Tibial artery (tissue), 4 donors: ENCODE measurements at regions not wholly inside any gene's neighbourhood (a gene's known extent, or its start where the extent isn't known, plus 50 kb on each side); places are given as distances from the start of the nearest gene placed in this dataset.
"Not testable (repeated sequence)": the region's sequence is repeated elsewhere in the genome, so short reads cannot be mapped to it uniquely, and the experiment has no call there.

Experiments
- DNase-seq, 2 donors: peaks; one replicate each; pipeline ENCODE4 v3.0.0-alpha.2; 2019
- H3K27ac ChIP-seq, 2 donors: fragments of 200-600 bp; sonication (generic) in 1 of 2; 1 replicate in 1 of 2; 2 replicates in 1 of 2; pipeline ENCODE4 v1.5.1; 2018 to 2019; ENCODE audit warnings: mild to moderate bottlenecking in 1 of 2
- H3K27me3 ChIP-seq, 2 donors: fragments of 200-600 bp; sonication (generic) in 1 of 2; one replicate each; pipeline versions ENCODE4 v1.5.1 to v1.6.0; 2016 to 2019
- H3K36me3 ChIP-seq, 3 donors: fragments of 200-600 bp; sonication (generic) in 2 of 3; one replicate each; pipeline ENCODE4 v1.5.1; 2016 to 2019; ENCODE audit warnings: mild to moderate bottlenecking in 2 of 3
- H3K4me1 ChIP-seq, 4 donors: fragments of 200-600 bp; sonication (generic) in 2 of 4; 1 replicate in 3 of 4; 2 replicates in 1 of 4; pipeline ENCODE4 v1.5.1; 2016 to 2019
- H3K4me3 ChIP-seq, 2 donors: fragments of 200-600 bp; sonication (generic) in 1 of 2; 1 replicate in 1 of 2; 2 replicates in 1 of 2; pipeline ENCODE4 v1.5.1; 2018 to 2019; ENCODE audit warnings: mild to moderate bottlenecking in 2 of 2
- H3K9me3 ChIP-seq, 3 donors: fragments of 200-600 bp; sonication (generic) in 1 of 3; one replicate each; pipeline ENCODE4 v1.5.1; 2016 to 2019
- CTCF ChIP-seq, 2 experiments: fragments of 200-600 bp in 1 of 2; fragments of 450-650 bp in 1 of 2; IDR thresholded peaks; one replicate each; pipeline ENCODE4 v1.5.1; 2017 to 2019; ENCODE audit warnings: antibody characterized with exemption in 2 of 2, mild to moderate bottlenecking in 1 of 2, moderate library complexity in 1 of 2
- intact Hi-C: fragments of 100-400 bp; cut with DNase I; formaldehyde crosslinking; loops from one replicate; pipeline ENCODE4 v1.15.0; 2023; ENCODE audit warnings: low total_unique reads

GRCh38 chr19:28612275-28612769 lies 600.6 kb downstream of the UQCRFS1 start:
- H3K9me3 ChIP-seq, result peaks cover 2 to 31% (median 17%) of the 10 kb centered on the region in 3 donors

GRCh38 chr19:28611227-28611914 lies 601.6 kb downstream of the UQCRFS1 start:
- intact Hi-C loops, H3K4me1 ChIP-seq, H3K4me3 ChIP-seq, H3K36me3 ChIP-seq, DNase-seq, H3K27ac ChIP-seq, H3K27me3 ChIP-seq: not testable (repeated sequence)
- peaks cover 2 to 40% (median 22%) of the 10 kb centered on the region in 3 donors for H3K9me3 ChIP-seq

More at GRCh38 chr19:28612275-28612769, 600.6 kb downstream of the UQCRFS1 start:
- TF ChIP-seq CTCF (IDR thresholded peaks at IDR 0.05), result no peak
- H3K27ac ChIP-seq, result no peak overlapping the region
- no peak overlapping the region for H3K4me3 ChIP-seq
- no peaks in the 10 kb centered on the region for H3K4me1 ChIP-seq
- DNase-seq, result no peak
- intact Hi-C loops, result no loop called here
- H3K27me3 ChIP-seq, result no peaks in the 10 kb centered on the region
- H3K36me3 ChIP-seq, result no peaks in the 10 kb centered on the region

- no peak for TF ChIP-seq CTCF (IDR thresholded peaks at IDR 0.05)
- Histone ChIP-seq H3K27ac (no peak overlapping the region), H3K27me3 (no peaks in the 10 kb centered on the region), H3K4me3 (no peak overlapping the region), H3K4me1 (no peaks in the 10 kb centered on the region), H3K36me3 (no peaks in the 10 kb centered on the region), H3K9me3 (peaks cover 0 to 34% (median 24%) of the 10 kb centered on the region in 3 donors)
- DNase-seq, result no peak
- intact Hi-C loops, result no loop called here
These were observed 602.2 kb downstream of the UQCRFS1 start for GRCh38 chr19:28610731-28611130.

- DNase-seq, result no peak
- H3K9me3 ChIP-seq, result peaks cover 0 to 28% (median 22%) of the 10 kb centered on the region in 3 donors
- no peak overlapping the region for H3K4me3 ChIP-seq
- no peak overlapping the region for H3K27ac ChIP-seq
- no peak for TF ChIP-seq CTCF (IDR thresholded peaks at IDR 0.05)
- H3K27me3 ChIP-seq, result no peaks in the 10 kb centered on the region
- intact Hi-C loops, result no loop called here
- no peaks in the 10 kb centered on the region for H3K4me1 ChIP-seq
- no peaks in the 10 kb centered on the region for H3K36me3 ChIP-seq
These were observed 603.0 kb downstream of the UQCRFS1 start for GRCh38 chr19:28609944-28610343.

GRCh38 chr19:28609091-28609755 lies 603.7 kb downstream of the UQCRFS1 start:
- H3K9me3 ChIP-seq, result peaks cover 0 to 20% (median 15%) of the 10 kb centered on the region in 3 donors
- no peak for TF ChIP-seq CTCF (IDR thresholded peaks at IDR 0.05)

GRCh38 chr19:28608292-28608691 lies 604.7 kb downstream of the UQCRFS1 start:
- no peak for TF ChIP-seq CTCF (IDR thresholded peaks at IDR 0.05)
- Histone ChIP-seq H3K4me1 (no peaks in the 10 kb centered on the region), H3K36me3 (no peaks in the 10 kb centered on the region)

More at GRCh38 chr19:28609091-28609755, 603.7 kb downstream of the UQCRFS1 start:
- Histone ChIP-seq H3K27ac (no peak overlapping the region), H3K4me3 (no peak overlapping the region), H3K36me3 (no peaks in the 10 kb centered on the region), H3K4me1 (no peaks in the 10 kb centered on the region), H3K27me3 (no peaks in the 10 kb centered on the region)
- no peak for DNase-seq
- intact Hi-C loops, result no loop called here

More at GRCh38 chr19:28608292-28608691, 604.7 kb downstream of the UQCRFS1 start:
- no peak for DNase-seq
- no peaks in the 10 kb centered on the region for H3K27me3 ChIP-seq
- no peak overlapping the region for H3K27ac ChIP-seq
- intact Hi-C loops, result no loop called here
- peaks cover 0 to 13% (median 7%) of the 10 kb centered on the region in 3 donors for H3K9me3 ChIP-seq
- H3K4me3 ChIP-seq, result no peak overlapping the region
